Erythroblast (primary cell): ENCODE measurements at regions not wholly inside any gene's neighbourhood (a gene's known extent, or its start where the extent isn't known, plus 50 kb on each side); places are given as distances from the start of the nearest gene placed in this dataset.

Experiments
- GATA1 ChIP-seq: IDR thresholded peaks from 2 replicates; pipeline ENCODE4 v1.6.1; 2011; ENCODE audit warnings: low read depth, mild to moderate bottlenecking, control low read depth, low read length, moderate library complexity
- POLR2A ChIP-seq: IDR thresholded peaks from 2 replicates; pipeline ENCODE4 v1.6.1; 2011; ENCODE audit warnings: mild to moderate bottlenecking, low read length

- TF ChIP-seq POLR2A (no peak), GATA1 (no peak)
These were observed 215.4 kb upstream of the NR4A3 start for GRCh38 chr9:99606296-99606695.
